A673 (cell line): ENCODE measurements at regions not wholly inside any gene's neighbourhood (a gene's known extent, or its start where the extent isn't known, plus 50 kb on each side); places are given as distances from the start of the nearest gene placed in this dataset.

ENCODE experiments used
- BruUV-seq: library from RNA; stranded (reverse); fragments of 400-500 nt; replicated peaks from 2 replicates; lab custom pipeline; 2021; lab: Mats Ljungman, UMichigan
- CTCF ChIA-PET: fragments of 300-600 bp; sonication (Branson Sonifier 250); formaldehyde crosslinking; loops from one replicate; lab custom pipeline; 2022; ENCODE audit warnings: antibody characterized with exemption; lab: Charles Lee
- POLR2A ChIA-PET: fragments of 300-600 bp; sonication (Branson Sonifier 250); formaldehyde crosslinking; loops from one replicate; lab custom pipeline; 2022; ENCODE audit warnings: antibody characterized with exemption; ENCODE audit not compliant: low non-redundant PET; lab: Charles Lee
- DNase-seq: peaks from one replicate; pipeline ENCODE4 v3.0.0-alpha.2; 2015; ENCODE audit warnings: low spot score
- H3K27ac ChIP-seq: fragments of 200-600 bp; sonication (generic); 2 replicates; pipeline ENCODE4 v1.5.1; 2016; ENCODE audit warnings: mixed run types, low read depth, mild to moderate bottlenecking, mixed read lengths, antibody characterized with exemption, low read length; ENCODE audit not compliant: poor library complexity, severe bottlenecking
- H3K27me3 ChIP-seq: fragments of 200-600 bp; sonication (generic); replicated peaks from 2 replicates; pipeline ENCODE4 v1.6.1; 2017; ENCODE audit warnings: mixed run types, low read depth, mild to moderate bottlenecking, mixed read lengths, antibody characterized with exemption, low read length; ENCODE audit not compliant: insufficient read depth, poor library complexity
- H3K36me3 ChIP-seq: fragments of 200-600 bp; sonication (generic); 2 replicates; pipeline ENCODE4 v1.6.1; 2016; ENCODE audit warnings: mixed run types, mild to moderate bottlenecking, mixed read lengths, antibody characterized with exemption, low read length; ENCODE audit not compliant: insufficient read depth, poor library complexity, severe bottlenecking
- H3K4me1 ChIP-seq: fragments of 200-600 bp; sonication (generic); 2 replicates; pipeline ENCODE4 v1.6.1; 2017; ENCODE audit warnings: mixed run types, mild to moderate bottlenecking, mixed read lengths, antibody characterized with exemption, low read length; ENCODE audit not compliant: insufficient read depth, poor library complexity, severe bottlenecking
- H3K4me3 ChIP-seq: fragments of 200-600 bp; sonication (generic); 2 replicates; pipeline ENCODE4 v1.5.1; 2016; ENCODE audit warnings: low read depth, mixed run types, mild to moderate bottlenecking, mixed read lengths, low read length; ENCODE audit not compliant: poor library complexity, severe bottlenecking
- H3K9me3 ChIP-seq: fragments of 200-600 bp; sonication (generic); 2 replicates; pipeline ENCODE4 v1.6.1; 2016; ENCODE audit warnings: mixed run types, low read depth, mild to moderate bottlenecking, mixed read lengths, antibody characterized with exemption, low read length; ENCODE audit not compliant: poor library complexity, severe bottlenecking
- EZH2 ChIP-seq: fragments of 200-600 bp; sonication (generic); IDR thresholded peaks from 2 replicates; pipeline ENCODE4 v1.6.1; 2017; ENCODE audit warnings: borderline replicate concordance, low read depth, mild to moderate bottlenecking, mixed read lengths, antibody characterized with exemption, low read length; ENCODE audit not compliant: poor library complexity, severe bottlenecking
- intact Hi-C: fragments of 100-400 bp; cut with micrococcal nuclease; formaldehyde crosslinking; loops from one replicate; pipeline ENCODE4 v1.10.0; 2022; ENCODE audit not compliant: unreplicated experiment
- TF ChIP-seq, protein P1 (sequence below): fragments of 300-800, 200-600 bp; sonication (generic); conservative IDR thresholded peaks from 2 replicates; pipeline ENCODE4 v1.5.1; 2017; ENCODE audit warnings: low read depth, mild to moderate bottlenecking, antibody characterized with exemption, low read length, moderate library complexity, mixed read lengths

DNA sequence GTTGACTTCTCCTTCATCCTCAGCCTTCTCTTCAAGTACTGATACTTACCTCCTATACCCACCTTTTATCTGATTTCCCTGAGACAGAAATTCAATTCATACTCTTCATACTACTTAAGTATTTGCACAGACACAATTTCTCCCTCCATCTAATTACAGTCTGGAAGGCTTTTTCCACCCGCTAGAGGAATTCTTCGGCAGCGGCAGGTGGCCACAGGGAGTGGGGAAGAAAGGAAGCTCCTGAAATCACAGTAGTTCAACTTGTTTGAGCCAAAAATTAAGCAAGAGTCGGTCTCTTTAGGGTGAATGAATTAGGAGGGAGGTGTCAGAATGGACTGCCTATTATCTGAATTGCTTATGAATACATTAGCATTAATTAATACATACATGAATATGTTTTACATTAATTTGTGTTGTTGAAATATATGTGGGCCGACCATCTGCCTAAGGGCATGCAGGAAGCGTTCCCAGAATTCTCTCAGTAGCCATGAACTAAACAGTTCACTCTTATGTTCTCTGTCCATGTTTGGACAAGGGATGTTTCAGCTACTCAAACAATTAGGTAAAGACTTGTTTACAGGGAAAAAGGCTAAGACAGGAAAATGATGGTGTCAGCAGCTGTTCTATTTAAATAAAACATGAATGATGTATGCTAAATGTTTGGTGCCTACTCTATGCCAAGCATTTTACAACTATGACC, 101.4 kb upstream of the SMARCA2 start:
- intact Hi-C loops = no loop called here
- TF ChIP-seq, protein P1, sequence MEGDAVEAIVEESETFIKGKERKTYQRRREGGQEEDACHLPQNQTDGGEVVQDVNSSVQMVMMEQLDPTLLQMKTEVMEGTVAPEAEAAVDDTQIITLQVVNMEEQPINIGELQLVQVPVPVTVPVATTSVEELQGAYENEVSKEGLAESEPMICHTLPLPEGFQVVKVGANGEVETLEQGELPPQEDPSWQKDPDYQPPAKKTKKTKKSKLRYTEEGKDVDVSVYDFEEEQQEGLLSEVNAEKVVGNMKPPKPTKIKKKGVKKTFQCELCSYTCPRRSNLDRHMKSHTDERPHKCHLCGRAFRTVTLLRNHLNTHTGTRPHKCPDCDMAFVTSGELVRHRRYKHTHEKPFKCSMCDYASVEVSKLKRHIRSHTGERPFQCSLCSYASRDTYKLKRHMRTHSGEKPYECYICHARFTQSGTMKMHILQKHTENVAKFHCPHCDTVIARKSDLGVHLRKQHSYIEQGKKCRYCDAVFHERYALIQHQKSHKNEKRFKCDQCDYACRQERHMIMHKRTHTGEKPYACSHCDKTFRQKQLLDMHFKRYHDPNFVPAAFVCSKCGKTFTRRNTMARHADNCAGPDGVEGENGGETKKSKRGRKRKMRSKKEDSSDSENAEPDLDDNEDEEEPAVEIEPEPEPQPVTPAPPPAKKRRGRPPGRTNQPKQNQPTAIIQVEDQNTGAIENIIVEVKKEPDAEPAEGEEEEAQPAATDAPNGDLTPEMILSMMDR = no peak
- no peak for TF ChIP-seq EZH2
- Histone ChIP-seq H3K27me3 (no peaks in the 10 kb centered on the region), H3K27ac (no peak overlapping the region), H3K9me3 (no peaks in the 10 kb centered on the region), H3K36me3 (no peaks in the 10 kb centered on the region), H3K4me1 (peaks cover 8% of the 10 kb centered on the region), H3K4me3 (no peak overlapping the region)
- no TSS peak for BruUV-seq
- POLR2A ChIA-PET = no interaction called here
- CTCF ChIA-PET = no interaction called here
- no peak for DNase-seq

DNA sequence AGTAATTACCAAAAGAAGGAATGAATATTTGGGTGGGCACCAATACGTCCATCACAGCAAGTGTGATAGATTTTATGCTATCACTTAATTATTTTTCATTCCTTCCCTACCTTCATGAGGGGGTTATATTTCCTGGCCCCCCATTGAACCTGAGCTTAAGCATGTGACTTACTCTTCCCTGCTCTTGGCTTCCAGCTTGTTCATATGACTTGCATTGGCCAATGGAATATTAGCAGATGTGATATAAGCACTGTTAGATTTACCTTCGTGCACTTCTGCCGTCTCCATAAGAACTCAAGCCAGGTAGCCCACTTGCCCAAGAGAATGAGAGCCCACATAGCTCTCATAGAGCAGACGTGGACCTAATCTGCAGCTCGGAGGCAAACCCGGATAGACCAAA, 99.1 kb upstream of the SMARCA2 start:
- Histone ChIP-seq H3K27ac (no peak overlapping the region), H3K36me3 (no peaks in the 10 kb centered on the region), H3K4me3 (no peak overlapping the region), H3K9me3 (no peaks in the 10 kb centered on the region), H3K27me3 (no peaks in the 10 kb centered on the region), H3K4me1 (peaks cover 8% of the 10 kb centered on the region)
- BruUV-seq = no TSS peak
- ChIA-PET POLR2A (no interaction called here), CTCF (no interaction called here)
- TF ChIP-seq, protein P1 = no peak
- no peak for TF ChIP-seq EZH2
- intact Hi-C loops = no loop called here
- no peak for DNase-seq

DNA sequence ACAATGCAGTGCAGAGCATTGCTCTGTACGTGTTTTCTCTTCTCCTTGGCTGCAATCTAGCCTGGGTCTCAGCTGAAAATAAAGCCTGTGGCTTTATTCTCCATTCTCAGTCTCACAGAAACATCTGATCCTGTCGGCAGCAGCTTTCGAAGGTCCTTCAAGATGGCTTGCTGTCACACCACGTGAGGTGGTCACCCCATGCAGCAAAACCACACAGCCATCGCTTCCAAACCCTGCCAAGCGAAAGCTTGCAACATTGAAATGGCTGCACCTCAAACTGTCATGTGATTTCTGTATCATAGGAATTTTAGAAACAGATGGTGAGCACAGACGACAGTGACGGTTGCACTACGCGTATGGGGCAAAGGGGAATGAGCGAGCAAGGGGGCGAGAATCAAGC, 98.5 kb upstream of the SMARCA2 start:
- Histone ChIP-seq H3K27me3 (no peaks in the 10 kb centered on the region), H3K9me3 (no peaks in the 10 kb centered on the region), H3K4me1 (peaks cover 8% of the 10 kb centered on the region), H3K36me3 (no peaks in the 10 kb centered on the region), H3K4me3 (no peak overlapping the region), H3K27ac (no peak overlapping the region)
- no peak for TF ChIP-seq EZH2
- TF ChIP-seq, protein P1 = no peak
- ChIA-PET POLR2A (no interaction called here), CTCF (no interaction called here)
- no peak for DNase-seq
- intact Hi-C loops = no loop called here
- BruUV-seq = no TSS peak
